ENCODE measurements at regions not wholly inside any gene's neighbourhood (a gene's known extent, or its start where the extent isn't known, plus 50 kb on each side); places are given as distances from the start of the nearest gene placed in this dataset.
"Not testable (repeated sequence)": the region's sequence is repeated elsewhere in the genome, so short reads cannot be mapped to it uniquely, and the experiment has no call there.

DNA sequence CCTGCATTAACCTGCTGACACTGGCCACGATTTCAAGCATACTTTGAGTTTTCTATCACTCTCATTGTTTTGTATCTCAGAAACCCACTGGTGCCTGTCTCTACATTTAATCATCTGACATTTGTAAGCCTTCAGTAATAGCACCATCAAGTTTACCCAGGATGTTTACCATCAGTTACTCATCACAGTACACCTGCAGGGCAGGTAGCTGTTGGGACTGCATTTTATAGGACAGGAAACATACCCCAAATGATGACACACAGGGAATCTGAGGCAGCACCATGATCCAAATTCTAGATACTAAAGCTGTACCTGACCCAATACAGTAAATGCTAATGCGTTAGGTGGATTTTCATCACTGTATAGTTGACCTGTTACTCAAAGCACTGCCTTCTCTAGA, 114.2 kb downstream of the FEM1C start:
- intact Hi-C loops (cut with micrococcal nuclease): no loop called here
- H3K4me1 Mint-ChIP-seq: no peaks in the 10 kb centered on the region
- no peak for DNase-seq
- no peaks in the 10 kb centered on the region for H3K9me3 Mint-ChIP-seq
- no peak overlapping the region for H3K27ac Mint-ChIP-seq
- H3K36me3 Mint-ChIP-seq (ENCODE audit: low read depth): no peaks in the 10 kb centered on the region
- no peak overlapping the region for H3K4me3 Mint-ChIP-seq
- peaks cover 4% of the 10 kb centered on the region for H3K27me3 Mint-ChIP-seq

DNA sequence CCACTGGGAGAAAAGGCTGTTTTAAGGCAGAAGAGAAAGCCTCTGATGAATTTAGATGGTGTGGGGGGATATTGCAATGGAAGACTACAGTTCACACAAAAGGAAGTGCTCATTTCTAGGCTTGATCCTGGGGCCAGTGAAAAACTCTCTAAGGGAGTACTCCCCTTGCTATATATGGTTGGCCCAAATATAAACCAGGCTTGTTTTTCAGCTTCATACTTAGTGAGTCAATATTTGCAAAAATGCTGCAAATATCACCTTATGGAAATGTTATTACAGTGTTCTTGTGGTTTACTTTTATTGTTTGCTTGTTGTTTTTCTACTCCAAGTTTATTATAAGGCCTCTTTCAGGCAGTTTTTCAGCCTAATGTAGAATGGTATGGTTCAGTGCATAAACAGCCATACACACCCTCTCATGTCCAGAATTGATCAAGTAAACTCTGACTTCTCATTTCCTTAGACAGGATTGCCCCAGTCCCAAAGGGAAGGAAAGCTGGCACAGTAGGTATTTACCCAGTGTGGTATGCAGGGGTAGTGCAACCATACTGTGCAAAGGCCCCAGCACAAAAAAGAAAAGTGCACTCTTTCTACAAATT, 115.1 kb downstream of the FEM1C start:
- no peaks in the 10 kb centered on the region for H3K36me3 Mint-ChIP-seq (ENCODE audit: low read depth)
- no peak for DNase-seq
- H3K27ac Mint-ChIP-seq: no peak overlapping the region
- H3K27me3 Mint-ChIP-seq: peaks cover 4% of the 10 kb centered on the region
- H3K4me1 Mint-ChIP-seq: no peaks in the 10 kb centered on the region
- no peaks in the 10 kb centered on the region for H3K9me3 Mint-ChIP-seq
- H3K4me3 Mint-ChIP-seq: no peak overlapping the region
- intact Hi-C loops (cut with micrococcal nuclease): no loop called here

DNA sequence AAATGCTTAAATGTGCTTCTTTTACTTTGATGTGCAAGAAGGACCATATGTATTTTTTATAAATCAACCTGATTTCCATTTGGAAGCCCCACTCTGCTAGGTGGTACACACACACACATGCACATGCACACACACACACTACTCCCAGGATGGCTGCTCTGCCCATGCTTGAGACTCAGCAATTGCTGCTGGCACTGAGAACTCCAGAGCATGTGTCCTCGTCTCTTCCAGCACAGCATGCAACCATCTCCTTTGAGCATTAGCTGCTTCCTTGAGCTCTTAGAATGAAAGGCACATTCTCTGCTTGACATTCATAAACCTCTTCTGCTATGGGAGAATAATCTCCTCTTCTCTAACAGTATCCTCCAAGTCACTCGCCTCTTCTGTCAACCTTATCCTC, 115.9 kb downstream of the FEM1C start:
- DNase-seq: no peak
- intact Hi-C loops (cut with micrococcal nuclease): no loop called here
- no peaks in the 10 kb centered on the region for H3K9me3 Mint-ChIP-seq
- no peaks in the 10 kb centered on the region for H3K36me3 Mint-ChIP-seq (ENCODE audit: low read depth)
- no peak overlapping the region for H3K27ac Mint-ChIP-seq
- peaks cover 4% of the 10 kb centered on the region for H3K27me3 Mint-ChIP-seq
- no peaks in the 10 kb centered on the region for H3K4me1 Mint-ChIP-seq
- H3K4me3 Mint-ChIP-seq: no peak overlapping the region

DNA sequence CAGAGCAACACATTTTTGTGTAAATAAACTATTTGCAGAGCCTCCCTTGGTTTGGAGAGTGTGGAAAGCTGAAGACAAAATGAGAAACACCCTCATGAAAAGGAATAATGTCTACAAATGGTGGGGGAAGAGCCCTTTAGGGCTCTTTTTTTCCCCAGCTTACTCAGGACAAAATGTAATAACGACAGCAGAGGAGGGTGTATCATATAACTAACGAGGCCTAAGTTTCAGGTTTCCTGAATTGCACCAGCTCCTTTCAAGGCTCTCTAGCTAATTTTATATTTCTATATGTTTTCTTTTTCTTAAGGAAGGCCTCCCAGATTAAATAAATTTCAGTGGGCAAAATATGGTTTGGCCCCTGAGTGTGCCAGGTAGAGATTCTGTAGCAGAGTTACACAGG, 116.3 kb downstream of the FEM1C start:
- no peaks in the 10 kb centered on the region for H3K4me1 Mint-ChIP-seq

DNA sequence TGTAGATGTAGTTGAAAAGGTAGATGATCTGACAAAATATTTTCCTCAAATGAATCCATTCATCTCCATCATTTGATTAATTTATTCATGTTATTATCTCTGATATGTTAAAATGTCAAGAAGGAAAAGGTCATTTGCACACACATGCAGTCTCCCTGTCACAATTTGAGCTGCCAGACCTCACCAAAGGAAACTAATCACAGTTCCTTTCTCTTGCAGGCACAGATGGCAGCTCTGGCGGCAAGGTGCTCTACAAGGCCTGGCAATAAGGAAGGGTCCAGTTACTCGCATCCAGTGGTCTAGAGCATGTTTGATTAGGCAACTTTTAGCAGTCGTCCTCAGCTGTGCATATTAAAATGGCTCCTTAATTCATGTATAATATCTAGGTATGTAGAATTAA, 120.1 kb downstream of the FEM1C start:
- H3K36me3 Mint-ChIP-seq (ENCODE audit: low read depth): no peaks in the 10 kb centered on the region
- no peaks in the 10 kb centered on the region for H3K4me1 Mint-ChIP-seq
- H3K4me3 Mint-ChIP-seq: no peak overlapping the region
- no peak overlapping the region for H3K27ac Mint-ChIP-seq
- H3K27me3 Mint-ChIP-seq: peaks cover 7% of the 10 kb centered on the region
- intact Hi-C loops (cut with micrococcal nuclease): no loop called here
- no peaks in the 10 kb centered on the region for H3K9me3 Mint-ChIP-seq
- DNase-seq: peak; percentile 29

More for the DNA sequence above, 116.3 kb downstream of the FEM1C start:
- Mint-ChIP-seq H3K36me3 (ENCODE audit: low read depth) (no peaks in the 10 kb centered on the region), H3K4me3 (no peak overlapping the region), H3K27ac (no peak overlapping the region), H3K27me3 (peaks cover 4% of the 10 kb centered on the region), H3K9me3 (no peaks in the 10 kb centered on the region)
- no peak for DNase-seq
- intact Hi-C loops (cut with micrococcal nuclease): no loop called here

DNA sequence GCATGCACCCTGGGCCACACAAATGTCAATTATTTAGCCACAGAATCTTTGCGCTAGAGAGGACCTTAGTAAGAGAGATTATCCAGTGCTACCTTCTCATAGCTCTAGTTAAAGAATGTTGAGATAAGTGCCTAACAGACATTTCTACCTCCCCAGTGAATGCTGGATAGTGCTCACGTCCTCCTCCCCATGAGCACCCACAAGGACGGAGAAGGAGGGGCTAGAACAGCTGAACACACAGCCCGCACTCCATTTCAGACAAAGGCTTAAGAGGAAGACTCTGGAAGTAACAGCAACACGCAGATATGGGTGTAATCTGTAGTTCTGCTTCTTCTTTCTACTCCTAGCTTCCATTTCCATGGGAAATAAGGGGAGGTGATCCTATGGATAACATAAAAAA, 120.5 kb downstream of the FEM1C start:
- H3K27me3 Mint-ChIP-seq: peaks cover 7% of the 10 kb centered on the region
- DNase-seq: no peak
- no peaks in the 10 kb centered on the region for H3K36me3 Mint-ChIP-seq (ENCODE audit: low read depth)
- H3K4me3 Mint-ChIP-seq: no peak overlapping the region
- intact Hi-C loops (cut with micrococcal nuclease): no loop called here
- no peak overlapping the region for H3K27ac Mint-ChIP-seq
- no peaks in the 10 kb centered on the region for H3K9me3 Mint-ChIP-seq
- no peaks in the 10 kb centered on the region for H3K4me1 Mint-ChIP-seq

DNA sequence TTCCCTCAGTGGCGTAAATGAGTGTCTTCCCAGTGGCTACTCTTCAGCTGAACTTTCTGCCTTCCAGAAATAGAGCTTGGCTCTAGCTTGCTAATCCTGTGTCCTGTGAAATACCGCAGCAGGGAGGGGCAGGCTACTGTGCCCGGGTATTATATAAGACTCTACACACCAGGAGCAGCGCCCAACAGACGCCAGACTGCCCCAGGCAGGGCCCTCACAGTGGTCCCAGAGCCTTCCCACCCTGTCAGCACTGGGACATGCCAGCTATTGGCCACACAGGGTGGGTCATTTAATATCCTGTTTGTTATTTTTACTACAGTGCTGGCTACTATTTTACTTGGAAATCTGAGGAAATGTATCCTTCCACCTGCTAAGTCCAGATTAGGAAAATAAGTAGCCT, 121.0 kb downstream of the FEM1C start:
- Mint-ChIP-seq H3K9me3 (no peaks in the 10 kb centered on the region), H3K27ac (no peak overlapping the region), H3K36me3 (ENCODE audit: low read depth) (no peaks in the 10 kb centered on the region), H3K27me3 (peaks cover 5% of the 10 kb centered on the region), H3K4me1 (no peaks in the 10 kb centered on the region), H3K4me3 (no peak overlapping the region)
- no peak for DNase-seq
- intact Hi-C loops (cut with micrococcal nuclease): no loop called here

DNA sequence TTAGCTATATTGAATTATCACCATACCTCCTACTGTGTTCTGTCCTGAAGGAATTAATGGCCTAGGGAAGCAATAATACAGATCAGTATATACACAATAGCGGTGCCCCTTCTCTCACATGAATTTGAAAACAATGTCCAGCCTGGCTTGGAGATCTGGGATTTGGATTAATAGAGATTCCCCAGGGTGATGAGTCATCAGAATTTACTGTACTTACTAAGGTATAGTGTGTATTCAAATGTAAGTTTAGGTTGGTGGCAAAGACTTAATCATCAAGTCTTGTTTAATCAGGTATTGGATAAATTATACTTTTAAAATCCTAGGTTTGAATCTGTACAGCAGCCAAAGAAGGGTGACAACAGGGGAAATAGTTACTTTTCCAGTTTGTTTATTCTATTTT, 121.5 kb downstream of the FEM1C start:
- Mint-ChIP-seq H3K4me1 (no peaks in the 10 kb centered on the region), H3K9me3 (no peaks in the 10 kb centered on the region), H3K27ac (no peak overlapping the region), H3K4me3 (no peak overlapping the region), H3K27me3 (peaks cover 5% of the 10 kb centered on the region), H3K36me3 (ENCODE audit: low read depth) (no peaks in the 10 kb centered on the region)
- intact Hi-C loops (cut with micrococcal nuclease): no loop called here
- no peak for DNase-seq

DNA sequence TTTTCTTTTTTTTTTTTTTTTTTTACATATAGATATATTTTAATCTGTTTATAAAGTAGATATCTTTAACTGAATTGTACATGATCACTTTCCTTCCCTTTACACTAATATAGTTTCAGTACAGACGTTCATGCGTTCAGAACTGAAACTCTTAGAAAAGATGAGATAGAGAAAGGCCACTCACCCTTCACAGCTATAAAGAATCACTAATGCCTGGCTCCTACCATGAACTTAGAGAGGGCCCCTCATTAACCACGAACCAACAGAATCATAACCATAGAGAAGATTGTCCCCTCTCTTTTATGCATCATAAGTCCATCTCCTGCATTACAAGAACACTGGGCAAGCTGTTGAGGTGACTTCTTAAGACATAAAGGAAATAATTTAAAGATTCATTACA, 123.8 kb downstream of the FEM1C start:
- DNase-seq; H3K27ac Mint-ChIP-seq; H3K4me1 Mint-ChIP-seq; H3K36me3 Mint-ChIP-seq (ENCODE audit: low read depth); H3K4me3 Mint-ChIP-seq; H3K27me3 Mint-ChIP-seq; H3K9me3 Mint-ChIP-seq; intact Hi-C loops (cut with micrococcal nuclease): not testable (repeated sequence)

DNA sequence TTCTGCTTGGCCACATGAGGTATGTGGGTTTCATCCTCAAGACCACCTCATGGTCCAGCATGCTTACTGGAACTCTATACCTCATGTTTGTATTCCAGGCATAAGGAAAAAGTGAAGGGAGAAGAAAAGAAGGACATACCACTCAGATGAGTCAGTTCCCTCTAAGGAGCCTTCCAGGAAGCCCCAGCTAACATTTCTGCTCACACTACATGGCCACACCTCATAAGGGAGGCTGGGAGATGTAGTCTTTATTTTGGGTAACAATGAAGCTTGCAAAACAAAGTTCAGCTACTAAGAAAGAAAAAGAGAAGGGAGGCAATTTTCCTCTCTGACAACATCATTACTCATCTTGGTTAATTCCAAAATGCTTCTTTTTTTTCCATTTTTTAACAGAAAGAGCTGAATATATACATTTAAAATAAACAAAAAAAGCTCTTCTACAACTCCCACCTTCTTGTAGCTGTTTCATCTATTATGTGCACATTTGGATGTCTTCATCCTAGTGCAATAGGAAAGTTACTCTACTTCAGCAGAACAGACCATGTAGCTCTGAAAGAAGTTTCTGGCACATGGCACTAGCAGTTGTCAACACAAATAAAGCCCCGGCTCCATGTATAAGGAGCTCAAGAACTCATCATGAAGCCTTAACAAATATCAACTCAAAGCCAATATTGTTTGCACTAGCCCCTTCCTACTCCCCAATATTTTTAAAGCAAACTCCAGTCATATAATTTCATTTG, 123.6 kb upstream of the CCDC112 start:
- Mint-ChIP-seq H3K4me1 (no peaks in the 10 kb centered on the region), H3K27ac (no peak overlapping the region), H3K36me3 (ENCODE audit: low read depth) (no peaks in the 10 kb centered on the region), H3K4me3 (no peak overlapping the region), H3K27me3 (peaks cover 3% of the 10 kb centered on the region), H3K9me3 (no peaks in the 10 kb centered on the region)
- intact Hi-C loops (cut with micrococcal nuclease): no loop called here
- peak; percentile 34 for DNase-seq

DNA sequence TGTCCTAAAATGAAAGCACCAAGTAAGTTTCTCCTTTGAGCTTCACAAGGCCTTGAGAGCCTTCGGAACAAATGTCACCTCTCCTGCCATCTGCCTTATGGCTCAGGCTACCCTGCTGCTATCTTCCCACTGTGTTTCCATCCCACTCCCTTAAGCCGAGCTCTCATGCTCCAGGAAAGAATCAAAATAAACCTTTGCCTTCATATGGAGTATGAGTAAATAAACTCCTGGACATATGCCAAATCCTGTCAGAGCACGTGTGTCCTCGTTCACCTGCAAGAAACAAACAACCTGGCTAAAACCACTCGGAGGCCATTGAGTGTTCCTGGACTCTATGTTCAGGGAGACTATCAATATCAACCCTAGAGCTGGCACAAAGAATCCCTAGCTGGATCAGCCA, 122.3 kb upstream of the CCDC112 start:
- peaks cover 3% of the 10 kb centered on the region for H3K27me3 Mint-ChIP-seq
- intact Hi-C loops (cut with micrococcal nuclease): no loop called here
- H3K4me1 Mint-ChIP-seq: peaks cover 2% of the 10 kb centered on the region
- DNase-seq: peak; percentile 27
- no peak overlapping the region for H3K4me3 Mint-ChIP-seq
- no peak overlapping the region for H3K27ac Mint-ChIP-seq
- no peaks in the 10 kb centered on the region for H3K9me3 Mint-ChIP-seq
- H3K36me3 Mint-ChIP-seq (ENCODE audit: low read depth): no peaks in the 10 kb centered on the region

DNA sequence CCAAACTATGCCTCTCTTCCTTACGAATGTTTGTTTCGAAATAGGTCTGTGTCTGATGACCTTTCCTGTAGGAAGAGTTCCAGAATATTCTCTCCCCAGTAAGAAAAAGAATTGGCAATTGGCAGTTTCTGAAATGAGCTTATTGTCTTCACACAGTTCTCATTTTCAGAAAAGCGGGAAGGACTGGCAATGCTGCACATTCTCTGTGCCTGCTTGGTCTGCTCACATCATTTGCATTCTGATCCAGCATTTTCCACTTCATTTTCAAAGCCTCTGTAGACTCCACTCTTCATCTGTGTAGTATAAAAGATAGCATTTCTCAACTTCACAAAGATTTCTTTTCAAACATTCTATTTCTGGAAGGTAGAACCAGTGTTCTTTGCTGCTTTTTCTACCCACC, 120.6 kb upstream of the CCDC112 start:
- Mint-ChIP-seq H3K36me3 (ENCODE audit: low read depth) (no peaks in the 10 kb centered on the region), H3K27me3 (no peaks in the 10 kb centered on the region), H3K4me3 (no peak overlapping the region), H3K4me1 (peaks cover 2% of the 10 kb centered on the region), H3K9me3 (no peaks in the 10 kb centered on the region), H3K27ac (no peak overlapping the region)
- intact Hi-C loops (cut with micrococcal nuclease): no loop called here
- DNase-seq: no peak

DNA sequence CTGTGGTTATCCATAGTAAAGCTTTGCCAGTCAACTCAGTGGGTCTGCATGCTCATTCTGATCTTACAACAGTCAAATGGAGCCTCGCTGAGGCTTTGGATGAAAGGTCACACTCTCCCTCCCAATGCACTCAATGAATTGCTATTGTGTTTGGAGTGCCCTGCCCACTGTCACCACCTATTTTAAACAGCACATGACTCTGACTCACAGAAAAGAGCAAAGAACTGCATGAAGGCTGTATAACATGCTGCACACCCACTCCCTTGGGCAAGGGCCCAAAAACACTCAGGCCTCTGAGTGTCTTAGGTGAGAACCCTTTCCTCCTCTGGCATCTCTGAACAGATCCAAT, 118.7 kb upstream of the CCDC112 start:
- intact Hi-C loops (cut with micrococcal nuclease): loop anchor here (2.0 kb wide), 1 partner anchor 46 kb away; no protein-coding TSS in a partner anchor
- Mint-ChIP-seq H3K27me3 (no peaks in the 10 kb centered on the region), H3K4me3 (no peak overlapping the region), H3K27ac (no peak overlapping the region), H3K9me3 (no peaks in the 10 kb centered on the region), H3K4me1 (peaks cover 2% of the 10 kb centered on the region), H3K36me3 (ENCODE audit: low read depth) (no peaks in the 10 kb centered on the region)
- peak; percentile 50 for DNase-seq

DNA sequence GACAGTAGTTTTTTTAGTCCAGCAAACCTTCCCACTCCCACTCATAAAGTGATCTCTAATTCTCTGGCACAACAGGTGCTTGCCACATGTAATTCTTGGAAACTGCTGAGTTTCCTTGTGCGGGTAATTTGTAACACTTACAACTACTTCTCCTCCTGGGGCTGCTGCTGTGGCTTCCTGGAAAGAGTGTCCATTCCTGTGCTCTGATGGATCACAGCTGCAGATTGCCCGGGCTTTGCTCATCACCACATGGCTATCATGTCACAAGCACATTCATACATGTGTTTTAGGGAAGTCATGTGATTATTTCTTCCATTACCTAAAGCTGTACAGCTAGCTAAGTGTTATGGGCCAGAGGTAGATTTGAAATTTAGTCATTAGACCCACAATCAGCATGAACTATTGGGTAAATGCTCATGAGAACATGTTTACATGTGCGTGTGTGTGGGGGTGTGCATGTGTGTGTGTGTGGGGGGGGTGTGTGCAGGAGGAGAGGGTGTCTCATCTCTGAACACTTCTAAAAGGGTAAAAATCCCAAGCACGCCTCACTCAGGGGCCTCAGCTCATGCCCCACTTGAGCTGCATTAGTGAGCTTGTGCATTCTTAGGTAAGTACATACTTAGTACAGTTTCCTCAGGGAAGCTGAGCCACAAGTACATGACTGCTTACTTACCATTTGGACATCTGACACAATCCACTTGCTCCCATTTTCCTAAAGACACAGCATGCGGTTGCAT, 118.1 kb upstream of the CCDC112 start:
- Mint-ChIP-seq H3K4me3 (no peak overlapping the region), H3K27ac (peak overlapping the region; percentile 16), H3K27me3 (no peaks in the 10 kb centered on the region), H3K9me3 (no peaks in the 10 kb centered on the region), H3K36me3 (ENCODE audit: low read depth) (no peaks in the 10 kb centered on the region), H3K4me1 (peaks cover 2% of the 10 kb centered on the region)
- DNase-seq: peak; percentile 41
- intact Hi-C loops (cut with micrococcal nuclease): loop anchor here (2.0 kb wide), 1 partner anchor 46 kb away; no protein-coding TSS in a partner anchor

Measured in activated CD4-positive, alpha-beta T cell treated with anti-CD3 and anti-CD28 coated beads, Interleukin-2, amount 10 ng/mL, durations not matched to agents 24 days and 14 days (primary cell).